Omental fat pad (tissue), 3 donors: ENCODE measurements at regions not wholly inside any gene's neighbourhood (a gene's known extent, or its start where the extent isn't known, plus 50 kb on each side); places are given as distances from the start of the nearest gene placed in this dataset.
"Not testable (repeated sequence)": the region's sequence is repeated elsewhere in the genome, so short reads cannot be mapped to it uniquely, and the experiment has no call there.

Experiments
- ATAC-seq: fragments of 150-250 bp; one replicate; pipeline ENCODE4 v1.9.1; 2016; ENCODE audit warnings: mild to moderate bottlenecking, moderate library complexity; ENCODE audit not compliant: low FRiP score
- DNase-seq: peaks from one replicate; pipeline ENCODE4 v3.0.0-alpha.2; 2019; ENCODE audit warnings: low spot score
- TF ChIP-seq, protein P1 (sequence below), 3 donors: fragments of 450-650 bp; IDR thresholded peaks; one replicate each; pipeline ENCODE4 v1.5.1; 2016 to 2017; ENCODE audit warnings: antibody characterized with exemption in 3 of 3, mild to moderate bottlenecking in 3 of 3, moderate library complexity in 2 of 3

DNA sequence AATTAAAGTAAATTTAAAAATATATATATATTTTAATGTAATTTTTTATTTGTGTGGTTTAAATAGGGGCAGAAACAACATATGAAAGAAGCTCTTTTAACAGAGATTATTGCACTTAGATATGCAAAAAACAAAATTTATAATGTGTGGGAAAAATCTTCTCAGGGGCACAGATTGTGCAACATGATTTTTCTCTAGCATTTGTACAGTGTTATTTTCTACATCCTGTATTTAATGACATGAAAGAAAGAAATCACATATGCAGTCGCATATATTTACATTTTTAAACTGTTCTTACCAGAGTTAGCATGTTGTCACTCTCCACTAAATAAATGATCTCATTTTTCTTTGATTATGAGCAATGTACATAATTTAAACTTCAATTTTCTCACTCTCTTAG is 265.3 kb upstream of the CTNND2 start:
- DNase-seq (no peak), ATAC-seq (no peak)
- TF ChIP-seq, protein P1, sequence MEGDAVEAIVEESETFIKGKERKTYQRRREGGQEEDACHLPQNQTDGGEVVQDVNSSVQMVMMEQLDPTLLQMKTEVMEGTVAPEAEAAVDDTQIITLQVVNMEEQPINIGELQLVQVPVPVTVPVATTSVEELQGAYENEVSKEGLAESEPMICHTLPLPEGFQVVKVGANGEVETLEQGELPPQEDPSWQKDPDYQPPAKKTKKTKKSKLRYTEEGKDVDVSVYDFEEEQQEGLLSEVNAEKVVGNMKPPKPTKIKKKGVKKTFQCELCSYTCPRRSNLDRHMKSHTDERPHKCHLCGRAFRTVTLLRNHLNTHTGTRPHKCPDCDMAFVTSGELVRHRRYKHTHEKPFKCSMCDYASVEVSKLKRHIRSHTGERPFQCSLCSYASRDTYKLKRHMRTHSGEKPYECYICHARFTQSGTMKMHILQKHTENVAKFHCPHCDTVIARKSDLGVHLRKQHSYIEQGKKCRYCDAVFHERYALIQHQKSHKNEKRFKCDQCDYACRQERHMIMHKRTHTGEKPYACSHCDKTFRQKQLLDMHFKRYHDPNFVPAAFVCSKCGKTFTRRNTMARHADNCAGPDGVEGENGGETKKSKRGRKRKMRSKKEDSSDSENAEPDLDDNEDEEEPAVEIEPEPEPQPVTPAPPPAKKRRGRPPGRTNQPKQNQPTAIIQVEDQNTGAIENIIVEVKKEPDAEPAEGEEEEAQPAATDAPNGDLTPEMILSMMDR (IDR thresholded peaks at IDR 0.05) = no peak

DNA sequence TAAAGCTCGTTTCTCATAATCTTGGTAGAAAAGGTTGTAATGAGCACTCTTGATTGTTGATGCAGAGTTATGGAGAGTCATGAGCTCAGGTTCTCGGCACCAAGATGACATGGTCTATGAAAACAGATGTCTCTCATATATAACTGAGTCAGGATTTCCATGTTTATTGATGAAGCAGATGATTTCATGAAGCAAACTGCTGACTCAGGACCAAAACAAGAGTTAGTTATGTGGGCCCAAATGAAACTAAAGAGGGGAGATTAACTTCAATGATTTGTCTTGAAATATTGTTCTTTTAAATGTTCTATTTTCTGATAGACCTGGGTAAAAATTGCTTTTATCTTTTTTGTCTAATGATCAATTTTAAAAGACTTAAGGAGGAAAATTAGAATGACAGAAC is 258.6 kb upstream of the CTNND2 start:
- no peak for DNase-seq
- TF ChIP-seq, protein P1 (IDR thresholded peaks at IDR 0.05) = no peak
- no peak for ATAC-seq

DNA sequence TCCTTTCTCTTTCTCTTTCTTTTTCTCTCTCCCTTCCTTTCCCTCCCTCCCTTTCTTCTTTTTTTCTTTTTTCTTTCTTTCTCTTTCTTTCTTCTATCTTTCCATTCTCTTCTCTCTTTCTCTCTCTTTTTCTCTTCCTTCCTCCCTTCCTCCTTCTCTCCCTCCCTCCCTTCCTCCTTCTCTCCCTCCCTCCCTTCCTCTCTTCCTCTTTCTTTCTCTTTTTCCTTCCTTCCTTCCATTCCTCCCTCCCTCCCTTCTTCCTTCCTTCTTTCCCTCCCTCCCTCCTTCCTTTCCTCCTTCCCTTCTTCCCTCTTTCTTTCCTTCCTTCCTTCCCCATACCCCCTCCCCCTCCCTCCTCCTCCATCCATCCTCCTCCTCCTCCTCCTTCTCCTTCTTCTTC is 243.3 kb upstream of the CTNND2 start:
- TF ChIP-seq, protein P1 (IDR thresholded peaks at IDR 0.05) = no peak
- ATAC-seq (no peak), DNase-seq (no peak)

DNA sequence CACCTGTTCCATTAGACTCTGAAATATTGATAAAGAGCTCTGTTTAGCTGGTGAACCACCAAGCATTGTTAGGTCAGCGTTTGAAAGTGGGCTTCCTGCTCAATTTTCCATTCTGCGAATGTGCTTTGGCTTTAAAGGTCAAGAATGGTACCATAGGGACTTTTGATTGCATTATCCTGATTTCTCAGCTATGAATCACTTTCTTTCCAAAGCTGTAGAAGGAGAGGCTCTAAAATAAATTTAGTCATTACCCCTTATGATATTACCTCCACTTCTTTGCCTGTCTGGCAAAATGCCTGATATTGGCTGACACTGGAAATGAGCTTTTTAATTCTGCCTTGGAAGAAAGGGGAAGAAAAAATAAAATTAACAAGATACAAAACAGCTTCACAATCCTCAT is 237.2 kb upstream of the CTNND2 start:
- TF ChIP-seq, protein P1 (IDR thresholded peaks at IDR 0.05) = no peak
- DNase-seq (no peak), ATAC-seq (no peak)

DNA sequence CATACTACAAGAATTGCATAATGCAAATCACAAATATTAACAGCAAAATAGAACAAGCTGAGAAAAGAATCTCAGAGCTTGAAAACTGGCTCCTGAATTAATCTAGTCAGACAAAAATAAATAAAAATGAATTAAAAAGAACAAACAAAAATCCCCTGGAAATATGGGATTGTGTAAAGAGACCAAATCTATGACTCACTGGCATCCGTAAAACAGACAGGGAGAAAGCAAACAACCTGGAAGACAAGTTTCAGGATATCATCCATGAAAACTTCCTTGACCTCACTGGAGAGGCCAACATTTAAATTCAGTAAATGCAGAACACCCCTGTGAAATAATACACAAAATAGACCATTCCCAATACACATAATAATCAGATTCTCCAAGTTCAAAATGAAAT is 229.3 kb upstream of the CTNND2 start:
- TF ChIP-seq, protein P1 (IDR thresholded peaks at IDR 0.05) = no peak
- DNase-seq (no peak), ATAC-seq (no peak)

DNA sequence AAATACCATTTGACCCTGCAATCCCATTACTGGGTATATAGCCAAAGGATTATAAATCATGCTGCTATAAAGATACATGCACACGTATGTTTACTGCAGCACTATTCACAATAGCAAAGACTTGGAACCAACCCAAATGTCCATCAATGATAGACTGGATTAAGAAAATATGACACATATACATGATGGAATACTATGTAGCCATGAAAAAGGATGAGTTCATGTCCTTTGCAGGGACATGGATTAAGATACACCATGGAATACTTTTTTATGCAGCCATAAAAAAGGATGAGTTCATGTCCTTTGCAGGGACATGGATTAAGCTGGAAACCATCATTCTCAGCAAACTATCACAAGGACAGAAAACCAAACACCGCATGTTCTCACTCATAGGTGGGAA is 226.8 kb upstream of the CTNND2 start:
- not testable (repeated sequence) for ATAC-seq

DNA sequence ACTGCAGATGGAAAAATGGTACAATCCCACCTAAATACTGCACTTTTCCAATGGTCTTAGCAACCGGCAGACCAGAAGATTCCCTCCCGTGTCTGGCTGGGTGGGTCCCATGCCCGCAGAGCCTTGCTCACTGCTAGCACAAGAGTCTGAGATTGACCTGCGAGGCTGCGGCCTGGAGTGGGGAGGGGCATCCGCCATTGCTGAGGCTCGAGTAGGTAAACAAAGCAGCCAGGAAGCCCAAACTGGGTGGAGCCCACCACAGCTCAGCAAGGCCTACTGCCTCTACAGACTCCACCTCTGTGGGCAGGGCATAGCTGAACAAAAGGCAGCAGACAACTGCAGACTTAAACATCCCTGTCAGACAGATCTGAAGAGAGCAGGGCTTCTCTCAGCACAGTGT is 221.6 kb upstream of the CTNND2 start:
- DNase-seq (no peak), ATAC-seq (no peak)
- TF ChIP-seq, protein P1 (IDR thresholded peaks at IDR 0.05) = no peak

More for the DNA sequence above, 226.8 kb upstream of the CTNND2 start:
- DNase-seq = not testable (repeated sequence)

DNA sequence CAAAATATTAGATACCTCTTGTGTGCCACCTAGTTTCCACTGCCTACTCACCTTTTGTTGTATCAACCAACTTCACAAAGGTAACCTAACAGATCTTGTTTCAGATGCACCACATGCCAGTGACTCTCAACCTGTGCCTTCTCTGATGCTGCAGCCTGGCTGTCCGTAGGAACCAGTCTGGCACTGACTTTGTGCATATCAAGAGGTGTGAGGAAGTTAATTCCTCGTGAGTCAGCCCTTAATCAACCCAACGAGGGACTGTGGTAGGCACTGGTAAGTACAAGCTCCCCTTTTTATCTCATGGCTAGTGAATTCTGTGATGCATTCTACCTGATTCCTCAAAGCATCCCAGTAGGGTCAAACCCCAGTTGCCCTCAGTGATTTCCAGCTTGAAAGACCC is 215.4 kb upstream of the CTNND2 start:
- DNase-seq = no peak
- no peak for ATAC-seq
- TF ChIP-seq, protein P1 (IDR thresholded peaks at IDR 0.05) = no peak
